ENCODE measurements at regions not wholly inside any gene's neighbourhood (a gene's known extent, or its start where the extent isn't known, plus 50 kb on each side); places are given as distances from the start of the nearest gene placed in this dataset.

- no peak for TF ChIP-seq NFIC (IDR thresholded peaks at IDR 0.05; ENCODE audit: low read depth, low read length)
- TF ChIP-seq NRF1 (conservative IDR thresholded peaks at IDR 0.05; ENCODE audit: low read depth, low read length): no peak
- TF ChIP-seq POLR2A (IDR thresholded peaks at IDR 0.05; ENCODE audit: low read depth, low read length): no peak
- TF ChIP-seq CTCF (IDR thresholded peaks at IDR 0.05 in 2 of 3, conservative IDR thresholded peaks at IDR 0.05 in 1 of 3; ENCODE audit: control insufficient read depth in 2 of 3, extremely low read depth in 1 of 3, insufficient read depth in 1 of 3, low read depth in 3 of 3, low read length in 3 of 3): no peak
- TF ChIP-seq POLR2AphosphoS5 (IDR thresholded peaks at IDR 0.05; ENCODE audit: low read length): no peak
- TF ChIP-seq EZH2 (IDR thresholded peaks at IDR 0.05; ENCODE audit: borderline replicate concordance, control insufficient read depth, low read depth, low read length): no peak
- TF ChIP-seq EP300 (IDR thresholded peaks at IDR 0.05; ENCODE audit: borderline replicate concordance in 1 of 2, control insufficient read depth in 1 of 2, low read depth in 2 of 2, low read length in 2 of 2): no peak
- TF ChIP-seq ZBED1 (IDR thresholded peaks at IDR 0.05; ENCODE audit: borderline replicate concordance): no peak
- TF ChIP-seq CHD4 (IDR thresholded peaks at IDR 0.05): no peak
- no peak for TF ChIP-seq KDM1A (IDR thresholded peaks at IDR 0.05; ENCODE audit: borderline replicate concordance)
- no peak for TF ChIP-seq E4F1 (IDR thresholded peaks at IDR 0.05; ENCODE audit: borderline replicate concordance, partially characterized antibody)
- TF ChIP-seq YY1 (IDR thresholded peaks at IDR 0.05; ENCODE audit: low read depth, low read length): no peak
- no peak for TF ChIP-seq HCFC1 (IDR thresholded peaks at IDR 0.05; ENCODE audit: low read length)
Measured at GRCh38 chr14:30822080-30822571, 52.2 kb upstream of the COCH start.
